GM23338 (cell line): ENCODE measurements at regions not wholly inside any gene's neighbourhood (a gene's known extent, or its start where the extent isn't known, plus 50 kb on each side); places are given as distances from the start of the nearest gene placed in this dataset.

Experiments
- EZH2 ChIP-seq: fragments of 200-600 bp; sonication (generic); IDR thresholded peaks from one replicate; pipeline ENCODE4 v1.8.0; 2017; ENCODE audit warnings: antibody characterized with exemption, mild to moderate bottlenecking, low read depth; ENCODE audit not compliant: unreplicated experiment
- POLR2AphosphoS5 ChIP-seq: IDR thresholded peaks from 2 replicates; pipeline ENCODE4 v1.6.1; 2016; ENCODE audit warnings: antibody characterized with exemption, low read depth
- STAT1 ChIP-seq: IDR thresholded peaks from one replicate; pipeline ENCODE4 v1.6.1; 2016; ENCODE audit warnings: antibody characterized with exemption; ENCODE audit not compliant: unreplicated experiment
- TF ChIP-seq, protein P1 (sequence below), 2 experiments: fragments of 200-600 bp in 1 of 2; sonication (generic) in 1 of 2; conservative IDR thresholded peaks; 2 replicates each; pipeline versions ENCODE4 v1.5.1 to v1.6.1; 2016 to 2017; ENCODE audit warnings: antibody characterized with exemption in 2 of 2, low read depth in 2 of 2, mild to moderate bottlenecking in 2 of 2, moderate library complexity in 1 of 2

GRCh38 chr9:88917375-88917774, 73.9 kb upstream of the S1PR3 start:
- TF ChIP-seq, protein P1, sequence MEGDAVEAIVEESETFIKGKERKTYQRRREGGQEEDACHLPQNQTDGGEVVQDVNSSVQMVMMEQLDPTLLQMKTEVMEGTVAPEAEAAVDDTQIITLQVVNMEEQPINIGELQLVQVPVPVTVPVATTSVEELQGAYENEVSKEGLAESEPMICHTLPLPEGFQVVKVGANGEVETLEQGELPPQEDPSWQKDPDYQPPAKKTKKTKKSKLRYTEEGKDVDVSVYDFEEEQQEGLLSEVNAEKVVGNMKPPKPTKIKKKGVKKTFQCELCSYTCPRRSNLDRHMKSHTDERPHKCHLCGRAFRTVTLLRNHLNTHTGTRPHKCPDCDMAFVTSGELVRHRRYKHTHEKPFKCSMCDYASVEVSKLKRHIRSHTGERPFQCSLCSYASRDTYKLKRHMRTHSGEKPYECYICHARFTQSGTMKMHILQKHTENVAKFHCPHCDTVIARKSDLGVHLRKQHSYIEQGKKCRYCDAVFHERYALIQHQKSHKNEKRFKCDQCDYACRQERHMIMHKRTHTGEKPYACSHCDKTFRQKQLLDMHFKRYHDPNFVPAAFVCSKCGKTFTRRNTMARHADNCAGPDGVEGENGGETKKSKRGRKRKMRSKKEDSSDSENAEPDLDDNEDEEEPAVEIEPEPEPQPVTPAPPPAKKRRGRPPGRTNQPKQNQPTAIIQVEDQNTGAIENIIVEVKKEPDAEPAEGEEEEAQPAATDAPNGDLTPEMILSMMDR (conservative IDR thresholded peaks at IDR 0.05; ENCODE audit: low read depth in 2 of 2), result no peak
- TF ChIP-seq POLR2AphosphoS5, result no peak
- TF ChIP-seq STAT1, result no peak
- TF ChIP-seq EZH2, result no peak
